IPS-20b (cell line): ENCODE measurements at regions not wholly inside any gene's neighbourhood (a gene's known extent, or its start where the extent isn't known, plus 50 kb on each side); places are given as distances from the start of the nearest gene placed in this dataset.
A peak's percentile ranks its signal among the peaks of the same experiment; 100 is the strongest.
"Not testable (repeated sequence)": the region's sequence is repeated elsewhere in the genome, so short reads cannot be mapped to it uniquely, and the experiment has no call there.

ENCODE experiments used
- H3K27ac ChIP-seq: one replicate; pipeline ENCODE4 v1.5.1; 2013; ENCODE audit warnings: low read length
- H3K27me3 ChIP-seq: 2 replicates; pipeline ENCODE4 v1.6.1; 2013; ENCODE audit warnings: mild to moderate bottlenecking, low read length, inconsistent platforms; ENCODE audit not compliant: insufficient read depth
- H3K36me3 ChIP-seq: 2 replicates; pipeline ENCODE4 v1.6.1; 2013; ENCODE audit warnings: low read depth, mild to moderate bottlenecking, inconsistent platforms, low read length, moderate library complexity; ENCODE audit not compliant: insufficient read depth
- H3K4me1 ChIP-seq: 2 replicates; pipeline ENCODE4 v1.6.1; 2013; ENCODE audit warnings: mild to moderate bottlenecking, control low read depth, inconsistent platforms, low read length, moderate library complexity; ENCODE audit not compliant: insufficient read depth
- H3K4me3 ChIP-seq: 2 replicates; pipeline ENCODE4 v1.5.1; 2013; ENCODE audit warnings: mild to moderate bottlenecking, low read length, inconsistent platforms
- H3K9ac ChIP-seq: 2 replicates; pipeline ENCODE4 v1.6.1; 2013; ENCODE audit warnings: low read depth, mild to moderate bottlenecking, inconsistent platforms, low read length, moderate library complexity
- H3K9me3 ChIP-seq: 2 replicates; pipeline ENCODE4 v1.6.1; 2013; ENCODE audit warnings: mild to moderate bottlenecking, low read depth, low read length, inconsistent platforms; ENCODE audit not compliant: insufficient read depth

DNA sequence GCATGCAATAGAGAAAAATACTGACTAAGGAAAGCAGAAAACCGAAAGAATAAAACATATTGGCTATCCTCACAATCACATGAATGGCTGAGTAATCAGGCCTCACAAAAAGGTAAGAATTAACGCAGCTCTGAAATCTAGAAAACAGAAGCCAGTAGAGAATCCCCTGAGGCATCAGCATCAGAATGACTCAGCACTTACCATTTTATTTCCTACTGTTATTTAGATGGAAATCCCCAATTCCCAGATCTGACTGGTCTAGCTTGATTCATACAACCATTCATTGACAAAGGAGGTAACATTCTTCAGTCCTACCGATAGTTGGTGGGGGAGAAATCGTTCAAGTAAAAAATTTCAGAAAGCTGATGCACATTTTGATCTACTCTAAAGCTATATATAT lies 1408.4 kb upstream of the WWC1 start:
- no peaks in the 10 kb centered on the region for H3K9me3 ChIP-seq
- H3K4me1 ChIP-seq: peaks cover 19% of the 10 kb centered on the region; the same call in 1 of the 2 replicates
- H3K36me3 ChIP-seq: no peaks in the 10 kb centered on the region
- H3K4me3 ChIP-seq: peak overlapping the region; percentile 47; the same call in 1 of the 2 replicates
- H3K27me3 ChIP-seq: no peaks in the 10 kb centered on the region
- H3K9ac ChIP-seq: peak overlapping the region; percentile 49; the same call in 1 of the 2 replicates
- peak overlapping the region; percentile 78 for H3K27ac ChIP-seq

DNA sequence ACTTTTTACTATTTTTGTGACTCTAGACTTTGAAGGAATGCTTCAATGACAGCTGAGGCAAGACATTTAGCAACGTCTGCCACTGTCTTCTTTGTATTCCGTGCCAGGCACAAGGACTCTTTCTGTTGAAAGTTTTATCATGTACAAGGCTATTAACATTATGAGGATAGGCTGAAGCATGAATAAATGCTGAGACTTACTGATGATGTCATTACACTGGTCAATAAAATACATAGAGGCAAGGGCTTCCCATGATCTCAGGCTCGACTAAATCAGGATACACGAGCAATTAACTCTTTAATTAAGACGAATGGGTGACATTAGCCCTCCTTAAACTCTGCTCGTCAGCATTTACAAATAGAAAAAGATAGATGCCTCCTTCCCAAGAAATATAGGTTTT lies 1393.3 kb upstream of the WWC1 start:
- Histone ChIP-seq H3K4me3 (no peak overlapping the region), H3K27me3 (no peaks in the 10 kb centered on the region), H3K9ac (no peak overlapping the region), H3K9me3 (no peaks in the 10 kb centered on the region), H3K36me3 (no peaks in the 10 kb centered on the region), H3K4me1 (no peaks in the 10 kb centered on the region), H3K27ac (no peak overlapping the region)

DNA sequence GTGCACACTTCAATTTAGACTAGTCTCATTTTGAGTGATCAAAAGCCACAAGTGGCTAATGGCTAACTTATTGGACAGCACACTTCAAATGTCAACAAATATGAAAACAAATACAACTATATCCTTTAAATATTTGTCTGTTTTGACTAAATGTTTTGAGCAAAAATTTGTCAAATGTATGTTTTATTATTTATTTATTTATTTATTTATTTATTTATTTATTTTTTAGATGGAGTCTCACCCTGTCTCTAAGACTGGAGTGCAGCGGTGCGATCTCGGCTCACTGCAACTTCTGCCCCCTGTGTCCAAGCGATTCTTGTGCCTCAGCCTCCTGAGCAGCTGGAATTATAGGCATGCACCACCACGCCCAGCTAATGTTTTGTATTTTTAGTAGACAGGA lies 1392.1 kb upstream of the WWC1 start:
- H3K27me3 ChIP-seq: no peaks in the 10 kb centered on the region
- no peaks in the 10 kb centered on the region for H3K36me3 ChIP-seq
- no peak overlapping the region for H3K27ac ChIP-seq
- no peak overlapping the region for H3K9ac ChIP-seq
- no peaks in the 10 kb centered on the region for H3K4me1 ChIP-seq
- no peaks in the 10 kb centered on the region for H3K9me3 ChIP-seq
- H3K4me3 ChIP-seq: no peak overlapping the region

DNA sequence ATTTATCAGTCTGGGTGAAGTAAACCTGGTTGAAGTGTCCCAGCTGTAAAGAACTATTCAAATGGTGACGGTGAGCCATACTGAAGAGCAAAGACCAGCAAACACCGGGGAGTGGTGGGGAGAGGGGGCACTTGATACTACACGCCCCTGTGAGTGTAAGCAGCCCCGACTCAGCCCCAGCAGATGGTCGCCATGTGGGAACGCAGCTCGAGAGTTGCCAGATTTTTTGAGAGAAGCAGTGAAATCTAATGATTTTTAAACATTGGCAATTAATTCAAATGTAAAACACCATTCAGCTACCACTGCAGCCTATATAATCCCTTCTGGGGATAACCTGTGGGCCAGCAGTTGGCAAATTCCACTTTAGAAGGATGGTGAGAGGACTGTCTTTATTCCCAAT lies 1386.9 kb upstream of the WWC1 start:
- Histone ChIP-seq H3K9me3 (no peaks in the 10 kb centered on the region), H3K9ac (no peak overlapping the region), H3K27me3 (no peaks in the 10 kb centered on the region), H3K4me1 (no peaks in the 10 kb centered on the region; the same call in 1 of the 2 replicates), H3K36me3 (no peaks in the 10 kb centered on the region), H3K27ac (no peak overlapping the region), H3K4me3 (no peak overlapping the region)

DNA sequence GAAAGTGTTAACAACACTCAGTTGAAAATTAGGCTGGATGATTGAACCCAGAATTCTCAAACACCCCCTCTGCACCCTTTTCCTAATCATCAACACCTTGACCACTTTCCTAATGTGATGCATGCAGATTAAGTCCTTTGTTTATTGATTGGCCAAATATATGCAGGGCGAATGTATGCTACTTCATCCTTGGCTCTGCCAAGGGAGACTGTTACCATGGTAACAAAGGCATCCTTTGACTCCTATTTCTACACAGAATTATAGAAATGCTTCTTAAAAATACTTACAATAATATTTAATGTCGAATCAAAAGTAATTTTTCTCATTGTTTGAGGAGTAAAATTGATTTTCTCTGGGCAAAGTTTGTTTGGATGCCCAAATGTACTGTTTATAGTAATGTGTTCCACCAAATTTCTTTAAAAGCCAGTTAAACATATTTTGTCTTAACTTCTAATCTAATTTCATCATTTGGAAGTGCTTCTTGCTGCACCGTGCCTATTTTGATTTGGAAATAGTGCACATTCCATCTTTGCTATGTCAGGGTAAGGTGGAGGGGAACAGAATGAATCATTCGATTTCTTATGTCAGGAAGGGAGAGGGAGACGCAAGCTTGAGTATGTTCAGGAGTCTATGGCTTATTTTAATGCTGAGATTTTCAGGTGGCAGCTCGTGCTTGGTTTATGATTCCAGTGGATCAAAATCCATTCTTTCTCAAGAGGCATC lies 1384.3 kb upstream of the WWC1 start:
- no peaks in the 10 kb centered on the region for H3K9me3 ChIP-seq
- H3K27me3 ChIP-seq: no peaks in the 10 kb centered on the region
- no peaks in the 10 kb centered on the region; the same call in 1 of the 2 replicates for H3K4me1 ChIP-seq
- no peaks in the 10 kb centered on the region for H3K36me3 ChIP-seq
- H3K9ac ChIP-seq: no peak overlapping the region
- no peak overlapping the region for H3K4me3 ChIP-seq
- H3K27ac ChIP-seq: no peak overlapping the region

DNA sequence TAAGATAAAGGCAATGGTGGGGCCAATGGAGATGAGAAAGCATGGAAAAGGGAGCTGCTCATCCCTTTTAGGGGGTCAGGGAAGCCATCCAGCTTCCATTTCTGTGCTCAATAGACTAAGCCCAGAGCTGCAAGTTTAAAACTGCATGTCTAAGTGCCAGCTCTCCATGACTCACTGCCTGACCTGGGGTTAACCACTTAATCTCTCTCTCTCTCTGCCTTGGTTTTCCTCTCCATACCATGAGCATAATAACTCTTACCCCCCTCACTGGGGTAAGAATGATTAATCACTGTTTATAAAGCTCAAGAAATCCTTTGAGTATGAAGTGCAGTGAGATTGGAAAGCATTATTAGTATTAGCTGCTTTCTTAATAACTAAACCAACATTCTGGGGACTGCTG lies 1382.4 kb upstream of the WWC1 start:
- Histone ChIP-seq H3K9ac (no peak overlapping the region), H3K4me1 (no peaks in the 10 kb centered on the region; the same call in 1 of the 2 replicates), H3K9me3 (no peaks in the 10 kb centered on the region), H3K36me3 (no peaks in the 10 kb centered on the region), H3K27ac (no peak overlapping the region), H3K4me3 (no peak overlapping the region), H3K27me3 (no peaks in the 10 kb centered on the region)

DNA sequence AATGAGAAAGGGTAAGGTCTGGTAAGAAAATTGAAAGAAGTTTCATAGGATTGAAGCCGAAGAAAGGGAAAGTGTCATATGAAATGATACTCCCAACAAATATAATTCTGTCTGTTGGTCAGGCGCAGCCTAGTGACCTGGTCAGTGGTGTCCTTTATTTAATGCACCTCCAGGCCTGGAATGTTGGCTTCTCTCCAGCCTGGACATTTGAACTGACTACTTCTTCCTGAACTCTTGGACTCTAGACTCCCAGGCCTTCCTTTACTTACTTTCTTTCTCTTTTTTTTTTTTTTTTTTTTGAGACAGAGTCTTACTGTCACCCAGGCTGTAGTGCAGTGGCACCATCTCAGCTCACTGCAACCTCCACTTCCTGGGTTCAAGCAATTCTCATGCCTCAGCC lies 1381.5 kb upstream of the WWC1 start:
- Histone ChIP-seq H3K9me3 (no peaks in the 10 kb centered on the region), H3K9ac (no peak overlapping the region), H3K36me3 (no peaks in the 10 kb centered on the region), H3K4me1 (no peaks in the 10 kb centered on the region; the same call in 1 of the 2 replicates), H3K27ac (no peak overlapping the region), H3K4me3 (no peak overlapping the region), H3K27me3 (no peaks in the 10 kb centered on the region)

DNA sequence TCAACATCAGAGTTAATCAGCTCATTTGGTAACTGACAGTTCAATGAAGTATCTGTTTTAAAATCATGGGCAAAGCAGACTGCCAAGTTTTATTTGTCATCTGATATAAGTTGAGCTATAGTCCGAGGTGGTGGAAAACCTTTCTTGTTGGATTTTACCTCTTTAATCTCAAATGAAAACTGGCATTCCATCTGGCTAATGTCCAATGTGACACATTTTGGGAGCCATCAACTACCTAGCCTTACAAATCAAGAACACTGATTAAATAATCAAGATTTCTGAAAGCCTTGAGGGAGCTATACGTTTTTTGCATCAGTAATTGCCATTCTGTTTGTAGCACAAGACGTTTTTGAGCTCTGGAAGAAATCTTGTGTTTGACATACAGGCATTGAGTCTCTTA lies 1380.5 kb upstream of the WWC1 start:
- no peak overlapping the region for H3K9ac ChIP-seq

DNA sequence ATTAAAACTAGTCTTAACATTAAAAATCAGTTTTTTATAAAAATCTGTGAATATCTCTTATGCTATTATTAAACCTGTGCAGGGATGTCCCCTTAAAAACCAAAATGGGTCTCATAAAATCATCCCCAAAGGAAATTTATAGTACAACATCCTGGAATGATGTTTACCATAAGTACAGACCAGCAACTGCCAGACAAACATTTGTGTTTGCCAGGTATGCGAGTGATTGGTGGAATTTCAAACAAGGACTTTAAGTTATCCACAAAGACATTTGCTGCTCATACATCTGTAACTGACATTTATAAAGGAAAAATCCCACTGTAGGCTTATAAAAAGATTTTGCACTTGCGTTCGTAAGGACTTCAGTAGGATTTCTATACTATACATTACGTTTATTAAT lies 1375.4 kb upstream of the WWC1 start:
- no peaks in the 10 kb centered on the region for H3K9me3 ChIP-seq
- H3K27me3 ChIP-seq: no peaks in the 10 kb centered on the region
- no peak overlapping the region for H3K27ac ChIP-seq
- H3K9ac ChIP-seq: no peak overlapping the region
- no peaks in the 10 kb centered on the region for H3K4me1 ChIP-seq
- no peaks in the 10 kb centered on the region for H3K36me3 ChIP-seq
- no peak overlapping the region for H3K4me3 ChIP-seq

More for the DNA sequence above, 1380.5 kb upstream of the WWC1 start:
- no peaks in the 10 kb centered on the region for H3K27me3 ChIP-seq
- no peak overlapping the region for H3K27ac ChIP-seq
- no peaks in the 10 kb centered on the region for H3K4me1 ChIP-seq
- H3K9me3 ChIP-seq: no peaks in the 10 kb centered on the region
- H3K4me3 ChIP-seq: no peak overlapping the region
- H3K36me3 ChIP-seq: no peaks in the 10 kb centered on the region

DNA sequence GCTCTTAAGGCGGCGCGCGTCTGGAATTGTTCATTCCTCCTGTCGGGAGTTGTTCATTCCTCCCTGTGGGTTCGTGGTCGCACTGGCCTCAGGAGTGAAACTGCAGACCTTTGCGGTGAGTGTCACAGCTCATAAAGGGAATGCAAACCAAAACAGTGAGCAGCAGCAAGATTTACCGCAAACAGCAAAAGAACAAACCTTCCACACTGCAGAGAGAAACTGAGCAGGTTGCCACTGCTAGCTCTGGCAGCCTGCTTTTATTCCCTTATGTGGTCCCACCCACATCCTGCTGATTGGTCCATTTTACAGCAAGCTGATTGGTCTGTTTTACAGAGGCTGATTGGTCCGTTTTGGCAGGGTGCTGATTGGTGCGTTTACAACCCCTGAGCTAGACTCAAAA lies 1365.3 kb upstream of the WWC1 start:
- Histone ChIP-seq H3K4me1 (no peaks in the 10 kb centered on the region), H3K9ac (no peak overlapping the region), H3K27me3 (no peaks in the 10 kb centered on the region), H3K4me3 (no peak overlapping the region), H3K36me3 (no peaks in the 10 kb centered on the region), H3K9me3 (no peaks in the 10 kb centered on the region), H3K27ac (no peak overlapping the region)

DNA sequence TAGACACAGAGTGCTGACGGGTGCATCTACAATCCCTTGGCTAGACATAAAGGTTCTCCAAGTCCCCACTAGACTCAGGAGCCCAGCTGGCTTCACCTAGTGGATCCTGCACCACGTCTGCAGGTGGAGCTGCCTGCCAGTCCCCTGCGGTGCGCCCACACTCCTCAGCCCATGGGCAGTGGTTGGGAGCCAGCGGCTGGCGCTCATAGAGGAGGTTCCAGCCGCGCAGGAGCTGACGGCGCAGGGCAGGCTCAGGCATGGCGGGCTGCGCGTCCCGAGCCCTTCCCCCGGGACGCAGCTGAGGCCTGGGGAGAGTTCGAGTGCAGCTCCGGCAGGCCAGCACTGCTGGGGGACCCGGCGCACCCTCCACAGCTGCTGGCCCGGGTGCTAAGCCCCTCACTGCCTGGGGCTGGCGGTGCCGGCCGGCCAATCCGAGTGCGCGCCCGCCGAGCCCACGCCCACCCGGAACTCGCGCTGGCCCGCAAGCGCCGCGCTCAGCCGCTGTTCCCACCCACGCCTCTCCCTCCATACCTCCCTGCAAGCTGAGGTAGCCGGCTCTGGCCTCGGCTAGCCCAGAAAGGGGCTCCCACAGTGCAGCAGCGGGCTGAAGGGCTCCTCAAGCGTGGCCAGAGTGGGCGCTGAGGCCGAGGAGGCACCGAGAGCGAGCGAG lies 1364.5 kb upstream of the WWC1 start:
- not testable (repeated sequence) for H3K27ac ChIP-seq, H3K4me1 ChIP-seq, H3K9me3 ChIP-seq, H3K36me3 ChIP-seq, H3K27me3 ChIP-seq, H3K9ac ChIP-seq, H3K4me3 ChIP-seq

DNA sequence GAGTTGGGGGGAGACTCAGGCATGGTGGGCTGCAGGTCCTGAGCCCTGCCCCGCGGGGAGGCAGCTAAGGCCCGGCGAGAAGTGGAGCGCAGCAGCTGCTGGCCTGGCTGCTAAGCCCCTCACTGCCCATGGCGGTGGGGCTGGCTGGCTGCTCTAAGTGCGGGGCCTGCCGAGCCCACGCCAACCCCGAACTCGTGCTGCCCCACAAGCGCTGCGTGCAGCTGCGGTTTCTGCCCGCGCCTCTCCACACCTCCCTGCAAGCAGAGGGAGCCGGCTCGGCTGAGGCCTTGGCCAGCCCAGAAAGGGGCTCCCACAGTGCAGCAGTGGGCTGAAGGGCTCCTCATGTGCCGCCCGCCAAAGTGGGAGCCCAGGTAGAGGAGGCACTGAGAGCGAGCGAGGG lies 1355.1 kb upstream of the WWC1 start:
- Histone ChIP-seq H3K9ac (no peak overlapping the region), H3K4me1 (no peaks in the 10 kb centered on the region)

More for the DNA sequence above, 1355.1 kb upstream of the WWC1 start:
- H3K27me3 ChIP-seq: no peaks in the 10 kb centered on the region
- no peaks in the 10 kb centered on the region; the same call in 1 of the 2 replicates for H3K9me3 ChIP-seq
- H3K4me3 ChIP-seq: no peak overlapping the region
- H3K36me3 ChIP-seq: no peaks in the 10 kb centered on the region
- H3K27ac ChIP-seq: no peak overlapping the region
